SK-N-SH (cell line): ENCODE measurements at regions not wholly inside any gene's neighbourhood (a gene's known extent, or its start where the extent isn't known, plus 50 kb on each side); places are given as distances from the start of the nearest gene placed in this dataset.

Source experiments
- CTCF ChIA-PET: fragments of 300-600, 350-600 bp; formaldehyde crosslinking; extraction: SDS; loops from one replicate; lab custom pipeline; 2021; lab: Yijun Ruan, JAX
- POLR2A ChIA-PET: fragments of 350-600 bp; sonication (Branson Sonifier 250); formaldehyde crosslinking; extraction: SDS; loops from one replicate; lab custom pipeline; 2020; ENCODE audit warnings: antibody characterized with exemption, inconsistent platforms; lab: Yijun Ruan, JAX
- DNase-seq: peaks from one replicate; pipeline ENCODE4 v3.0.0; 2012
- H2AFZ ChIP-seq: fragments of 200-600 bp; sonication (generic); 2 replicates; pipeline ENCODE4 v1.8.1; 2016; ENCODE audit warnings: antibody characterized with exemption, mild to moderate bottlenecking, low read depth
- H3F3A ChIP-seq: fragments of 200-600 bp; sonication (generic); replicated peaks from 2 replicates; pipeline ENCODE3; 2016; ENCODE audit warnings: antibody characterized with exemption, mild to moderate bottlenecking; ENCODE audit not compliant: insufficient read depth
- H3K27ac ChIP-seq, 2 experiments: fragments of 200-500 bp in 1 of 2; fragments of 200-600 bp in 1 of 2; sonication (Bioruptor generic) in 1 of 2; sonication (generic), shearing (Covaris generic) in 1 of 2; 2 replicates each; pipeline versions ENCODE4 v1.5.1 to v1.6.1; 2014 to 2016; ENCODE audit warnings: low read depth in 2 of 2, inconsistent platforms in 1 of 2, low read length in 1 of 2, mild to moderate bottlenecking in 1 of 2, mixed read lengths in 1 of 2
- H3K27me3 ChIP-seq: fragments of 200-600 bp; sonication (generic), shearing (Covaris generic); 2 replicates; pipeline ENCODE4 v1.6.1; 2016; ENCODE audit warnings: mixed run types; ENCODE audit not compliant: insufficient read depth
- H3K36me3 ChIP-seq, 2 experiments: fragments of 200-500 bp in 1 of 2; fragments of 200-600 bp in 1 of 2; sonication (Bioruptor generic) in 1 of 2; sonication (generic) in 1 of 2; replicated peaks in 1 of 2; 2 replicates each; pipeline versions ENCODE3 to v1.5.1; 2014 to 2016; ENCODE audit warnings: low read length in 1 of 2, mild to moderate bottlenecking in 1 of 2; ENCODE audit not compliant: insufficient read depth in 2 of 2, control insufficient read depth in 1 of 2
- H3K4me1 ChIP-seq, 2 experiments: fragments of 200-500 bp in 1 of 2; fragments of 200-600 bp in 1 of 2; sonication (Bioruptor generic) in 1 of 2; sonication (generic), shearing (Covaris generic) in 1 of 2; 2 replicates each; pipeline versions ENCODE4 v1.5.1 to v1.6.1; 2014 to 2016; ENCODE audit warnings: low read depth in 1 of 2, low read length in 1 of 2, mixed run types in 1 of 2; ENCODE audit not compliant: insufficient read depth in 2 of 2, control insufficient read depth in 1 of 2
- H3K4me2 ChIP-seq: fragments of 200-600 bp; sonication (generic), shearing (Covaris generic); 2 replicates; pipeline ENCODE4 v1.6.1; 2017; ENCODE audit warnings: mixed run types
- H3K4me3 ChIP-seq, 2 experiments: fragments of 200-500 bp in 1 of 2; fragments of 200-600 bp in 1 of 2; sonication (Bioruptor generic) in 1 of 2; sonication (generic), shearing (Covaris generic) in 1 of 2; 2 replicates each; pipeline versions ENCODE4 v1.5.1 to v1.8.1; 2014 to 2016; ENCODE audit warnings: low read depth in 2 of 2, inconsistent platforms in 1 of 2, low read length in 1 of 2, mild to moderate bottlenecking in 1 of 2, mixed read lengths in 1 of 2, moderate library complexity in 1 of 2
- H3K79me2 ChIP-seq: fragments of 200-600 bp; sonication (generic); 2 replicates; pipeline ENCODE4 v1.8.1; 2017; ENCODE audit warnings: mild to moderate bottlenecking; ENCODE audit not compliant: insufficient read depth
- H3K9ac ChIP-seq: fragments of 200-600 bp; sonication (generic); 2 replicates; pipeline ENCODE4 v1.6.1; 2017; ENCODE audit warnings: mixed run types
- H3K9me2 ChIP-seq: fragments of 200-600 bp; sonication (generic); 2 replicates; pipeline ENCODE4 v1.6.1; 2017; ENCODE audit warnings: mixed run types
- H3K9me3 ChIP-seq: fragments of 200-600 bp; sonication (generic); 2 replicates; pipeline ENCODE4 v1.6.1; 2017; ENCODE audit warnings: mixed run types, mild to moderate bottlenecking, moderate library complexity
- H4K20me1 ChIP-seq: fragments of 200-600 bp; sonication (generic); 2 replicates; pipeline ENCODE4 v1.6.1; 2017; ENCODE audit warnings: mild to moderate bottlenecking, mixed run types; ENCODE audit not compliant: insufficient read depth
- CHD2 ChIP-seq: fragments of 150-350 bp; IDR thresholded peaks from 2 replicates; pipeline ENCODE4 v1.6.1; 2018; ENCODE audit warnings: low read length; ENCODE audit not compliant: partially characterized antibody
- CTCF ChIP-seq: fragments of 200-600 bp; sonication (generic); IDR thresholded peaks from 2 replicates; pipeline ENCODE4 v1.6.1; 2017; ENCODE audit warnings: antibody characterized with exemption, mild to moderate bottlenecking, moderate library complexity
- ELF1 ChIP-seq: IDR thresholded peaks from 2 replicates; pipeline ENCODE4 v1.4.0; 2012
- EP300 ChIP-seq, 2 experiments: IDR thresholded peaks; 2 replicates each; pipeline versions ENCODE4 v1.4.0 to v1.6.1; 2012; ENCODE audit warnings: borderline replicate concordance in 1 of 2, low read depth in 1 of 2, low read length in 1 of 2
- EZH2phosphoT487 ChIP-seq: fragments of 200-600 bp; sonication (generic); IDR thresholded peaks from 2 replicates; pipeline ENCODE4 v1.6.1; 2017; ENCODE audit warnings: low read depth, mixed run types, mild to moderate bottlenecking, antibody characterized with exemption, moderate library complexity, borderline replicate concordance
- FOXJ3 ChIP-seq: sonication (generic); formaldehyde crosslinking; IDR thresholded peaks from 2 replicates; pipeline ENCODE4 v1.5.1; 2020; ENCODE audit warnings: mild to moderate bottlenecking, missing genetic modification reagents
- GATA2 ChIP-seq: sonication (generic); formaldehyde crosslinking; IDR thresholded peaks from 2 replicates; pipeline ENCODE4 v1.5.0; 2020; ENCODE audit warnings: mild to moderate bottlenecking, missing genetic modification reagents
- JUND ChIP-seq: IDR thresholded peaks from 2 replicates; pipeline ENCODE4 v1.4.0; 2012
- NFIC ChIP-seq: IDR thresholded peaks from 2 replicates; pipeline ENCODE4 v1.4.0; 2012; ENCODE audit warnings: borderline replicate concordance
- POLR2AphosphoS5 ChIP-seq: IDR thresholded peaks from 2 replicates; pipeline ENCODE4 v1.6.1; 2012; ENCODE audit warnings: low read depth, low read length
- RAD21 ChIP-seq: IDR thresholded peaks from 2 replicates; pipeline ENCODE4 v1.6.1; 2012; ENCODE audit warnings: mild to moderate bottlenecking, low read length
- RFX5 ChIP-seq: IDR thresholded peaks from 2 replicates; pipeline ENCODE4 v1.6.1; 2012; ENCODE audit warnings: mild to moderate bottlenecking, improper control_type of control experiment, low read length
- RXRA ChIP-seq: IDR thresholded peaks from 2 replicates; pipeline ENCODE4 v1.4.0; 2012; ENCODE audit warnings: low read depth, mild to moderate bottlenecking, borderline replicate concordance
- SIN3A ChIP-seq: IDR thresholded peaks from 2 replicates; pipeline ENCODE4 v1.6.1; 2012; ENCODE audit warnings: low read depth, mild to moderate bottlenecking, low read length, moderate library complexity, borderline replicate concordance
- SMC3 ChIP-seq: IDR thresholded peaks from 2 replicates; pipeline ENCODE4 v1.6.1; 2012; ENCODE audit warnings: low read depth, low read length, improper control_type of control experiment
- TEAD4 ChIP-seq: IDR thresholded peaks from 2 replicates; pipeline ENCODE4 v1.4.0; 2012; ENCODE audit warnings: mild to moderate bottlenecking, borderline replicate concordance; ENCODE audit not compliant: insufficient read depth
- USF2 ChIP-seq: fragments of 150-350 bp; IDR thresholded peaks from 2 replicates; pipeline ENCODE4 v1.6.1; 2017; ENCODE audit warnings: antibody characterized with exemption, low read length, low read depth, borderline replicate concordance
- YY1 ChIP-seq: IDR thresholded peaks from 2 replicates; pipeline ENCODE4 v1.4.0; 2012; ENCODE audit warnings: low read depth, mild to moderate bottlenecking
- WGBS: methylation state at CpG from one replicate; pipeline ENCODE4 v1.1.6; 2017; ENCODE audit warnings: low lambda C conversion rate; 5-methylcytosine and 5-hydroxymethylcytosine counted together
- TF ChIP-seq, protein P1 (sequence below): IDR thresholded peaks from 2 replicates; pipeline ENCODE4; 2012
- TF ChIP-seq, protein P2 (sequence below): IDR thresholded peaks from 2 replicates; pipeline ENCODE4 v1.4.0; 2012; ENCODE audit warnings: low read depth, borderline replicate concordance

DNA sequence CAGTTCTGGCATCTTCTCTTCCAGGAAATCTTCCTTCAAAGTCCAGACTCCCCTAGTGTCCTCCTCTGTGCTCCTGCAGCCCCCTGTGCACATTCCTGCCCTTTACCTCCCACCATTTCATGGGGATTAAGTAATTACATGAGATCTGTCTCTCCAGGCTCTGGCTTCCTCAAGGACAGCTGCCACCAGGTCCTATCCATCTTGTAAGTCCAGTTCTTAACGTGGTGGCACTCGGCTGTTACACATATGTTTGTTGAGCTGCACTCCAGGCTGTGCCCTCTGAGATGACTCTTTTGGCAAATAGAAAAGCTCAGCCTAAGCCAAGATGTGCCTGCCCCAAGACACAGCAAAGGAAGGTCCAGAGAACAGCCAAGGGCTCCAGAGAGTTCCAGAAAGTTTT lies 57.4 kb upstream of the CAMK1G start:
- H3K36me3 ChIP-seq: no peaks in the 10 kb centered on the region
- 65% methylated on average over 2 of the region's 2 CpGs for WGBS
- no peaks in the 10 kb centered on the region for H3K9me3 ChIP-seq
- H3K27ac ChIP-seq: no peak overlapping the region
- H3K4me1 ChIP-seq: peaks cover 0 to 4% of the 10 kb centered on the region in 2 experiments; a peak in 2 of 4 replicates
- H3K9me2 ChIP-seq: no peaks in the 10 kb centered on the region
- peaks cover 15% of the 10 kb centered on the region for H3F3A ChIP-seq
- H2AFZ ChIP-seq: no peak overlapping the region
- DNase-seq: no peak
- no peak overlapping the region for H3K4me2 ChIP-seq
- ChIA-PET POLR2A (no interaction called here), CTCF (interaction anchor here (2.3 to 5.9 kb wide), 2 partner anchors 13 to 40 kb away, joined by 8 to 33 read pairs; no protein-coding TSS in a partner anchor)
- H4K20me1 ChIP-seq: no peaks in the 10 kb centered on the region
- H3K27me3 ChIP-seq: no peaks in the 10 kb centered on the region
- H3K9ac ChIP-seq: no peak overlapping the region
- no peak for TF ChIP-seq NFIC
- no peak for TF ChIP-seq GATA2 (CRISPR knock-in tag)
- TF ChIP-seq ELF1: no peak
- TF ChIP-seq CHD2: no peak
- no peak for TF ChIP-seq YY1
- TF ChIP-seq EP300 (IDR thresholded peaks at IDR 0.05; ENCODE audit: borderline replicate concordance in 1 of 2, low read depth in 1 of 2, low read length in 1 of 2): no peak
- TF ChIP-seq RAD21: no peak
- TF ChIP-seq EZH2phosphoT487: no peak
- TF ChIP-seq, protein P1, sequence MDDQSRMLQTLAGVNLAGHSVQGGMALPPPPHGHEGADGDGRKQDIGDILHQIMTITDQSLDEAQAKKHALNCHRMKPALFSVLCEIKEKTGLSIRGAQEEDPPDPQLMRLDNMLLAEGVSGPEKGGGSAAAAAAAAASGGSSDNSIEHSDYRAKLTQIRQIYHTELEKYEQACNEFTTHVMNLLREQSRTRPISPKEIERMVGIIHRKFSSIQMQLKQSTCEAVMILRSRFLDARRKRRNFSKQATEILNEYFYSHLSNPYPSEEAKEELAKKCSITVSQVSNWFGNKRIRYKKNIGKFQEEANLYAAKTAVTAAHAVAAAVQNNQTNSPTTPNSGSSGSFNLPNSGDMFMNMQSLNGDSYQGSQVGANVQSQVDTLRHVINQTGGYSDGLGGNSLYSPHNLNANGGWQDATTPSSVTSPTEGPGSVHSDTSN: no peak
- no peak for TF ChIP-seq SIN3A
- TF ChIP-seq, protein P2, sequence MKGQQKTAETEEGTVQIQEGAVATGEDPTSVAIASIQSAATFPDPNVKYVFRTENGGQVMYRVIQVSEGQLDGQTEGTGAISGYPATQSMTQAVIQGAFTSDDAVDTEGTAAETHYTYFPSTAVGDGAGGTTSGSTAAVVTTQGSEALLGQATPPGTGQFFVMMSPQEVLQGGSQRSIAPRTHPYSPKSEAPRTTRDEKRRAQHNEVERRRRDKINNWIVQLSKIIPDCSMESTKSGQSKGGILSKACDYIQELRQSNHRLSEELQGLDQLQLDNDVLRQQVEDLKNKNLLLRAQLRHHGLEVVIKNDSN: no peak
- TF ChIP-seq CTCF: no peak
- no peak for TF ChIP-seq TEAD4
- no peak for TF ChIP-seq POLR2AphosphoS5
- TF ChIP-seq JUND: no peak
- TF ChIP-seq FOXJ3 (CRISPR knock-in tag): no peak
- TF ChIP-seq RXRA: no peak
- TF ChIP-seq RFX5: no peak
- no peak for TF ChIP-seq USF2
- TF ChIP-seq SMC3: no peak
- no peak overlapping the region for H3K4me3 ChIP-seq
- H3K79me2 ChIP-seq: no peaks in the 10 kb centered on the region
